ELR (cell line): ENCODE measurements at regions not wholly inside any gene's neighbourhood (a gene's known extent, or its start where the extent isn't known, plus 50 kb on each side); places are given as distances from the start of the nearest gene placed in this dataset.
"Not testable (repeated sequence)": the region's sequence is repeated elsewhere in the genome, so short reads cannot be mapped to it uniquely, and the experiment has no call there.

Source experiments
- DNase-seq: peaks from one replicate; pipeline ENCODE4 v3.0.0-alpha.2; 2015; ENCODE audit warnings: low read depth

- DNase-seq, result not testable (repeated sequence)
Observed at GRCh38 chr1:66424530-66424929, 109.4 kb upstream of the SGIP1 start.

GRCh38 chr1:66426239-66426853, 107.6 kb upstream of the SGIP1 start:
- no peak for DNase-seq

GRCh38 chr1:66430815-66431214, 103.1 kb upstream of the SGIP1 start:
- DNase-seq, result not testable (repeated sequence)

GRCh38 chr1:66431999-66432398, 102.0 kb upstream of the SGIP1 start:
- no peak for DNase-seq

GRCh38 chr1:66433611-66434010, 100.3 kb upstream of the SGIP1 start:
- no peak for DNase-seq

GRCh38 chr1:66434096-66434495, 99.9 kb upstream of the SGIP1 start:
- peak; percentile 85 for DNase-seq

GRCh38 chr1:66435541-66435940, 98.4 kb upstream of the SGIP1 start:
- no peak for DNase-seq

- peak; percentile 95 for DNase-seq
Observed at GRCh38 chr1:66436378-66437135, 97.4 kb upstream of the SGIP1 start.

GRCh38 chr1:66437136-66437401, 96.9 kb upstream of the SGIP1 start:
- peak; percentile 24 for DNase-seq

GRCh38 chr1:66438062-66438461, 95.9 kb upstream of the SGIP1 start:
- peak; percentile 86 for DNase-seq

- DNase-seq, result peak; percentile 86
Observed at GRCh38 chr1:66438501-66438900, 95.5 kb upstream of the SGIP1 start.

GRCh38 chr1:66439031-66439740, 94.8 kb upstream of the SGIP1 start:
- DNase-seq, result peak; percentile 82

GRCh38 chr1:66443793-66444192, 90.2 kb upstream of the SGIP1 start:
- DNase-seq, result no peak

GRCh38 chr1:66444438-66445265, 89.3 kb upstream of the SGIP1 start:
- no peak for DNase-seq

- DNase-seq, result no peak
Observed at GRCh38 chr1:66445492-66446181, 88.3 kb upstream of the SGIP1 start.

GRCh38 chr1:66446261-66447001, 87.5 kb upstream of the SGIP1 start:
- DNase-seq, result peak; percentile 82

- no peak for DNase-seq
Observed at GRCh38 chr1:66450043-66450514, 83.9 kb upstream of the SGIP1 start.

- DNase-seq, result no peak
Observed at GRCh38 chr1:66450847-66451246, 83.1 kb upstream of the SGIP1 start.

- peak; percentile 37 for DNase-seq
Observed at GRCh38 chr1:66452162-66452561, 81.8 kb upstream of the SGIP1 start.

GRCh38 chr1:66452982-66453381, 81.0 kb upstream of the SGIP1 start:
- no peak for DNase-seq

GRCh38 chr1:66455446-66455845, 78.5 kb upstream of the SGIP1 start:
- no peak for DNase-seq
